Bronchial epithelial cell (primary cell): ENCODE measurements at regions not wholly inside any gene's neighbourhood (a gene's known extent, or its start where the extent isn't known, plus 50 kb on each side); places are given as distances from the start of the nearest gene placed in this dataset.

Experiments used
- DNase-seq: peaks from one replicate; pipeline ENCODE4 v3.0.0-alpha.2; 2010; ENCODE audit warnings: low read depth
- FAIRE-seq: peaks from 2 replicates; lab custom pipeline; 2011; peaks lifted over from hg19 to GRCh38; lab: Jason Lieb, UNC
- H3K27me3 ChIP-seq: 2 replicates; pipeline ENCODE4 v1.5.1; 2011; ENCODE audit warnings: low read length; ENCODE audit not compliant: control insufficient read depth, insufficient read depth
- H3K36me3 ChIP-seq: 2 replicates; pipeline ENCODE4 v1.5.1; 2011; ENCODE audit warnings: low read length; ENCODE audit not compliant: control insufficient read depth, insufficient read depth
- H3K4me3 ChIP-seq: 2 replicates; pipeline ENCODE4 v1.5.1; 2011; ENCODE audit warnings: mild to moderate bottlenecking, low read depth, low read length, control low read depth
- CTCF ChIP-seq: IDR thresholded peaks from 2 replicates; pipeline ENCODE4 v1.5.1; 2011; ENCODE audit warnings: mild to moderate bottlenecking, moderate library complexity, low read length, control low read depth, inconsistent platforms; ENCODE audit not compliant: insufficient read depth, severe bottlenecking

GRCh38 chr2:136251885-136252585 lies 134.1 kb upstream of the CXCR4 start:
- no peak for DNase-seq
- TF ChIP-seq CTCF: no peak

GRCh38 chr2:136251197-136251884 lies 133.4 kb upstream of the CXCR4 start:
- no peak for DNase-seq
- Histone ChIP-seq H3K4me3 (no peak overlapping the region), H3K36me3 (no peaks in the 10 kb centered on the region), H3K27me3 (no peaks in the 10 kb centered on the region)
- FAIRE-seq: no peak
- TF ChIP-seq CTCF: no peak

More at GRCh38 chr2:136251885-136252585, 134.1 kb upstream of the CXCR4 start:
- no peaks in the 10 kb centered on the region for H3K36me3 ChIP-seq
- no peak for FAIRE-seq
- H3K4me3 ChIP-seq: no peak overlapping the region
- no peaks in the 10 kb centered on the region for H3K27me3 ChIP-seq

- H3K27me3 ChIP-seq: no peaks in the 10 kb centered on the region
- DNase-seq (no peak), FAIRE-seq (peak; percentile 36)
- TF ChIP-seq CTCF: no peak
- H3K4me3 ChIP-seq: no peak overlapping the region
- H3K36me3 ChIP-seq: no peaks in the 10 kb centered on the region
These were observed 132.2 kb upstream of the CXCR4 start for GRCh38 chr2:136250131-136250530.

- TF ChIP-seq CTCF: no peak
- H3K36me3 ChIP-seq: no peaks in the 10 kb centered on the region
- H3K27me3 ChIP-seq: no peaks in the 10 kb centered on the region
- no peak for FAIRE-seq
- H3K4me3 ChIP-seq: no peak overlapping the region
- DNase-seq: no peak
These were observed 131.0 kb upstream of the CXCR4 start for GRCh38 chr2:136248907-136249306.

GRCh38 chr2:136248242-136248641 lies 130.3 kb upstream of the CXCR4 start:
- peak; percentile 28 for FAIRE-seq
- no peak for TF ChIP-seq CTCF
- no peaks in the 10 kb centered on the region for H3K36me3 ChIP-seq
- H3K27me3 ChIP-seq: no peaks in the 10 kb centered on the region
- peak; percentile 80 for DNase-seq
- H3K4me3 ChIP-seq: no peak overlapping the region
